Choroid plexus epithelial cell (primary cell): ENCODE measurements at regions not wholly inside any gene's neighbourhood (a gene's known extent, or its start where the extent isn't known, plus 50 kb on each side); places are given as distances from the start of the nearest gene placed in this dataset.

Source experiments
- DNase-seq: peaks from one replicate; pipeline ENCODE4 v3.0.0-alpha.2; 2010; ENCODE audit warnings: low read depth
- H3K4me3 ChIP-seq: 2 replicates; pipeline ENCODE4 v1.5.1; 2011; ENCODE audit warnings: low read depth, mild to moderate bottlenecking, control low read depth, low read length, moderate library complexity
- TF ChIP-seq, protein P1 (sequence below): conservative IDR thresholded peaks from 2 replicates; pipeline ENCODE4 v1.5.1; 2011; ENCODE audit warnings: low read depth, mild to moderate bottlenecking, control low read depth, inconsistent platforms, low read length, moderate library complexity

DNA sequence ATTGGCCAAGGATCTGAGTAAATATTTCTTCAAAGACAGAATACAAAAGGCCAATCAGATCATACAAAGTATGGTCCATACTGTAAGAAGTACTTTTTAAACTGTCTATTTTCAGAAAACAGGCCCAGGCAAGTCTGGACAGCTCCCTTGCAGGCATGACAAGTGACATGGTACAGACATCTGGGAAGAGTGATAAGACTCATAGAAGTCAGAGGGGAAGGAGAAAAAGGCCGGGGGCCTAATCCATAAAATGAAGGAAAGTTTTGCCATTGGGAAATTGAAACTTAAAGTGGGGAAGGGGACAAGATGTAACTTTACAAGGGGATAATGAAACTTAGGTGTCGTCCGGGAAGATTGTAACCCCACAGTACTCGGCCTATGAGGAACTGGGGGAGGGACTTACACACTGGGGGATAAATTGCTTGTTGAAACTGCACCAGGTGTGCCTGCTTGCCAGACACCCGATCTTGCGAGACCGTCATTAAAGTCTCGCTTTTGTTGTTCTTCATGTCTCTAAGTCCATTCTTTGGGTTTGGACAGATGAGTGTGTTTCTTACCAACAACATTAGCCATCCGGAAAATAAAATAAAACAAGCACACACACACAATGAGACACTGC, 684.0 kb downstream of the CDH11 start:
- TF ChIP-seq, protein P1, sequence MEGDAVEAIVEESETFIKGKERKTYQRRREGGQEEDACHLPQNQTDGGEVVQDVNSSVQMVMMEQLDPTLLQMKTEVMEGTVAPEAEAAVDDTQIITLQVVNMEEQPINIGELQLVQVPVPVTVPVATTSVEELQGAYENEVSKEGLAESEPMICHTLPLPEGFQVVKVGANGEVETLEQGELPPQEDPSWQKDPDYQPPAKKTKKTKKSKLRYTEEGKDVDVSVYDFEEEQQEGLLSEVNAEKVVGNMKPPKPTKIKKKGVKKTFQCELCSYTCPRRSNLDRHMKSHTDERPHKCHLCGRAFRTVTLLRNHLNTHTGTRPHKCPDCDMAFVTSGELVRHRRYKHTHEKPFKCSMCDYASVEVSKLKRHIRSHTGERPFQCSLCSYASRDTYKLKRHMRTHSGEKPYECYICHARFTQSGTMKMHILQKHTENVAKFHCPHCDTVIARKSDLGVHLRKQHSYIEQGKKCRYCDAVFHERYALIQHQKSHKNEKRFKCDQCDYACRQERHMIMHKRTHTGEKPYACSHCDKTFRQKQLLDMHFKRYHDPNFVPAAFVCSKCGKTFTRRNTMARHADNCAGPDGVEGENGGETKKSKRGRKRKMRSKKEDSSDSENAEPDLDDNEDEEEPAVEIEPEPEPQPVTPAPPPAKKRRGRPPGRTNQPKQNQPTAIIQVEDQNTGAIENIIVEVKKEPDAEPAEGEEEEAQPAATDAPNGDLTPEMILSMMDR: no peak
- no peak for DNase-seq

DNA sequence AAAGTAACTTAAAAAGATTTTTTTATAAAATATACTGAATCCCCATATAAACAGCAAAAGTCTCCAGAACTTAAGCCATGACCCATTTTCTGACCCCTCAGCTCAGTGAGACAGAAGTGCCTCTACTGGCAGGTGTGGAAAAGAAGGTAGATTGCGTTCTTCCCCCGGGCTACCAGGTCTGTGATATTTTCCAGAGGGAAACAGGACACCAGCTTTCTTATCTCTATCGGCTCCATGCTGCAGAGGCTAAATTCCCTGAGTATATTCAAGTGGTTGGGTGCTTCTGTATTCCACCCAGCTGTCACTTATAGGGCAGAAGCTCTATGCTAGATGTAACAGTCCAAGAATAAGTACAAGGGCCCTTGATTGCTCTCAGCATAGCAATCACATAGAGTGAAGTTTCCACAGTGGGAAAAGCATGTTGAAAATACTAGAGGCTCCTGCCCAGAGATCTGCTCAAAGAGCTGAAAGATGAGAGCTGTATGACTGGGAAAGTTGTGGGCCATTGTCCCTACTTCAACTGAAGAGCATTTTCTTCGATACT, 687.3 kb downstream of the CDH11 start:
- no peak for DNase-seq
- TF ChIP-seq, protein P1: no peak
- H3K4me3 ChIP-seq: no peak overlapping the region

More for the DNA sequence above, 684.0 kb downstream of the CDH11 start:
- no peak overlapping the region for H3K4me3 ChIP-seq

DNA sequence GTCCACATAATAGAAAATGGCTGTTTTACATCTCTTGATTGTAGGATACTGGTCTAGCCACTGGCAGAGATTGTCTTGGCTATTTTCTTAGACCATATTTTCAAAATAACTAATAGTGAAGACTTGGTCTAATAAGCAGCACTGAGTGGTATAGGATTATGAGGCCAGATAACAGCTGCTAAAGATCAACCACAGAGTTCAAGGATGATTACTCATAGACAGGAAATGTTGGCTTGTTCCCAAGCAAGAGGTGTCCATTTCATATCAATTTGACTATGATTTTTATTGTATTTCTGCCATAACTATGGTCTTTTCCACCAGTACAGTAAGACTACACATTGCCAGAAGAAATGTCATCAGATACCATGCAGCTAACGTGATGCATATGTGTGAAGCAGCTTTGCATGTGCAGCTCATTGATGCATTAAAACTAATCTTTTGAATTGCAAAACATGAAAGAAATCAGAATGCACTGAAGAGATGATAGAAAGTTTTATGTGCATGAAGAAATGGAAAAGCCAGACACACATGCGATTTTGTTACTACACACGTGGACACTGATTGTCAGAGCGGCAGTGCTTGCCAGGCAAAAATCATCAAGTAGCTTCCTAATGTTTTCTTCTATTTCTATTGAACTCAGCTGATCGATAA, 693.3 kb downstream of the CDH11 start:
- H3K4me3 ChIP-seq: no peak overlapping the region
- TF ChIP-seq, protein P1: no peak
- peak; percentile 92 for DNase-seq

DNA sequence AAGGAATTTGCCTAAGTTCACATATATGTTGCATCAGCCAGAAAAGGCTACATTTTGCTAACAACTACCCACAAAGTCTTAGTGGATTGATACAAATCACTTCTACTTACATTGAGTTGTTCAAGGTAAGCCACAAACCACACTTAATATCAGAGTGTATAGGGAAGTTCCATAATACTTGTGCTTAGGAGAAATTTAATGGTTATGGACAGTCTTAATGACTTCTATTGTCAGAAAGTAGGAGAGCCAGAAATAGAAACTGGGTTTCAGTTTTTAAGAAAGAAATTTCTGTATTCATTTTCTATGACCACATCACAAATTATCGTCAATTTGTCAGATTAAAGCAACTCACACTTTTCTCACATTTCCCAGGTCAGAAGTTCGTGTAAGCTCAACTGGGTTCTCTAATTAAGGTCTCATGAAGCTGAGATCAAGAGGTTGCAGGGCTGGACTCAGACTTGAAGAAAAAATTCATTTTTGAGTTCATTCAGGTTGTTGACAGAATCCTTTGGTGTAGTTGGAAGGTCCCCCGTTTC, 695.7 kb downstream of the CDH11 start:
- TF ChIP-seq, protein P1: no peak
- no peak for DNase-seq

DNA sequence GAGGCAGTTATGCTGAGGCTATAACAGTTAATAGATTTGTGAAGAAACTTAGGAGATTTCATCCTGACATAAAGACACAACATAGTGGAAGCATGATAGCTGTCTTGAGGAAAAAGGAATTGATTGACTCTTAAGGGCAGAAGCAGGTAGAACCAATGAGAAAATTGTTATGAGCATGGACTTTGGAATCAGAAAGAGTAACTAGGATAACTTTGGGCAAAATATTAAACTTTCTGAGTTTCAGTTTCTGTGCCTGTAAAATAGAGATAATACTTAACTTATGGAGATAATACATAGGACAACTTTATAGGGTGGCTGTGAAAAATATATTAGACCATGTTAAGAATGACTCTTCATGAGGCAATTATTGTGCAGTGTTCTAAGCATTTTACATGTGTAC, 696.5 kb downstream of the CDH11 start:
- DNase-seq: no peak
- no peak overlapping the region for H3K4me3 ChIP-seq
- TF ChIP-seq, protein P1: no peak

More for the DNA sequence above, 695.7 kb downstream of the CDH11 start:
- H3K4me3 ChIP-seq: no peak overlapping the region

DNA sequence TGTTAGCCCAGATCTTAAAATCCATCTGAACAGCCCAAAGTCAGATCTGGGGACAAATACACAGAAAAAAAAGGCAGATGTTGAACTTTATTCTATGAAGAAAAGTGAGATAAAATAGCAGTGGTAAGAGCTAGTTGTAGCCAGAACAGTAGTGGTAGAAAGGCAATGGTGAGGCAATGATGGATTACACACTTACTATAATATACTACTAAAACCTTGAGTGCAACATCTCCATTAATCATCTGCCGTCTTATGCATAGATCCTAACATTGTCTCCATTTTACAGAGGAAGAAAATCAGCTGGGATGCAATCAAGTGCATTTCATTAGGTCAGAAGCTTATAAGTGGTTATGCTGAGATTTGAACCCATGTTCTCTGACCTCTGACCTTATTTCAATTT, 699.6 kb downstream of the CDH11 start:
- no peak overlapping the region for H3K4me3 ChIP-seq
- TF ChIP-seq, protein P1: no peak
- no peak for DNase-seq

DNA sequence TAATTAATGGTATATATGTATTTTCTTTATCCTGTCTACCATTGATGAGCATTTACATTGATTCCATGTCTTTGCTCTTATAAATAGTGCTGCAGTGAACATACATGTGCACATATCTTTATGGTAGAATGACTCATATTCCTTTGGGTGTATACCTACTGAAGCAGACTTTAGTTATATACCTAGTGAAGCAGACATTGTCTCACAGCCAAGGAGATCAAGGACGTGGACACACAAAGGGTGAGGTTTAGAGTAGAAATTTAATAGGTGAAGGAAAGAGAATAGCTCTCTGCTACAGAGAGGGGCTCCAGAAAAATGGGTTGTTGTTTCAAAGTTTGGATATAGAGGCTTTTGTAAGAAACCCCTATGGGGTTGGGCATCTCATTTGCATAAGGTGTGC, 700.3 kb downstream of the CDH11 start:
- TF ChIP-seq, protein P1: no peak
- no peak overlapping the region for H3K4me3 ChIP-seq
- no peak for DNase-seq
